ENCODE measurements at regions not wholly inside any gene's neighbourhood (a gene's known extent, or its start where the extent isn't known, plus 50 kb on each side); places are given as distances from the start of the nearest gene placed in this dataset.
"Not testable (repeated sequence)": the region's sequence is repeated elsewhere in the genome, so short reads cannot be mapped to it uniquely, and the experiment has no call there.

GRCh38 chr6:9316831-9317230 is 881.5 kb upstream of the SLC35B3 start:
- FAIRE-seq (no peak), DNase-seq (ENCODE audit: extremely low spot score, insufficient read length, low read depth) (no peak)

DNA sequence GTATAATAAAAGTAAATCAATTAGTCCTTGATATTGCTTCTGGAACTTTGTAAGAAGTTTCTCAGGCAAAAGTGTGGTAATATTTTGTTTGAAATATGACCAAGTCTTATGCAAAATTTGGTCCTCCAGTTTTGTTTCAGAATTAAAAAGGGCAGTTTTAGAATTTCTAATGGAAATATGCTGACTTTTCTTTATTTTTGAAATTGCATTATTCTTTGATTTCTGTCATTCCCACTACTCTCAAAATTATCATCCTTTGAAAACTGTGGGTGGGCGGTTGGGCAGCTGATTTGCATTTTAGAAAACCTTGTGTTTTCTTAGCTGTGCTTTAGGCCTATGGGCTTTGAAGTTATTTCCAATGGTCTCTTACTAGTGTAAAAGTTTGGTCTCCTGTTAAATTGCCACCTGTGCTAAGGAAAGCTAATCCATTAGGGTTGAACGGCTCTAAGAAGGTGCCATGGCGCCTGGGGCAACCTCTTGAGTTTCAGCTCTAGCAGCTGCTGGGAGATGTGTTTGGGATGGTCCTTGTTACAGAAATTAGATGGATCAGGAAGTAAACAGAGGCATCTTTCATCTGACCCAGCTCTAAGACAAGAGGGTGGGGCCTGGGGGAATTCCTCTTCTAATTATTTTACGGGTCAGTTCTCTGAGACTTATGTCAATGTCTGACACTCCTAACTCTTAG is 880.8 kb upstream of the SLC35B3 start:
- FAIRE-seq: no peak
- no peak for DNase-seq (ENCODE audit: extremely low spot score, insufficient read length, low read depth)

GRCh38 chr6:9308284-9308683 is 872.9 kb upstream of the SLC35B3 start:
- no peak for FAIRE-seq
- no peak for DNase-seq (ENCODE audit: extremely low spot score, insufficient read length, low read depth)

- DNase-seq (ENCODE audit: extremely low spot score, insufficient read length, low read depth): no peak
- no peak for FAIRE-seq
Measured at GRCh38 chr6:9307786-9308185, 872.4 kb upstream of the SLC35B3 start.

GRCh38 chr6:9307187-9307586 is 871.8 kb upstream of the SLC35B3 start:
- DNase-seq (ENCODE audit: extremely low spot score, insufficient read length, low read depth) (no peak), FAIRE-seq (no peak)

DNA sequence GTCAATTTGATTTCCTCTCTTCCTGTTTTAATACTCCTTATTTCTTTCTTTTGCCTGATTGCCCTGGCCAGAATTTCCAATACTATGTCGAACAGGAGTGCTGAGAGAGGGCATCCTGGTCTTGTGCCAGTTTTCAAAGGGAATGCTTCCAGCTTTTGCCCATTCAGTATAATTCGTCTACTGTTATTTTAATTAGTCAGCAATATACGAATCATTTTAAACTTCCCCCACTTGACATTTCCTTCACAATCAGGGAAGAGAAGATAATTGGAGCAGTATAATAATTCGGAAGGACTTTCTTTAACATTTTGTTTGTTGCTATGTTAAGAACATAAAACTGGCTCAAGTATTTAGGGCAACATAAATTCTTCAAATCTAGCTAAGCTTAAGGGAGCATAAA is 860.3 kb upstream of the SLC35B3 start:
- no peak for FAIRE-seq
- DNase-seq (ENCODE audit: extremely low spot score, insufficient read length, low read depth): no peak

DNA sequence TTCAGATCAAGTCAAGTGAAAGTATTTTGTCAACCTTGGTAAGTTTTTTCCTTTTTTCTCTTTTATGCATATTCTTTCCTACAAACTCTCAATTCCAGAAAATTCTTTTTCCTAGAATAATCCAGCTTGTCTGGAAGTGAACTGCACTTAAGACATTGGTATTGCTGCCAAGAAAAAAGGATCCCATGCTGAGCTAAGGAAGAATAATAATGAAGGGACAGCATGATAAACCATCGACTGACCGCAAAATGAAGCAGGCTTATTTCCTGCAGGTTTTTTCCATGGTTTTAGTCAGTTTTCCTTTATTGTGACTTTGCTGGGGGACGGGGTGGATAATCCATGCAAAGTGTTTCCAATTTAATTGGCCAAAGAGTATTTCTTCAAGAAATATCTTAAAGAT is 857.6 kb upstream of the SLC35B3 start:
- DNase-seq (ENCODE audit: extremely low spot score, insufficient read length, low read depth) (no peak), FAIRE-seq (no peak)

DNA sequence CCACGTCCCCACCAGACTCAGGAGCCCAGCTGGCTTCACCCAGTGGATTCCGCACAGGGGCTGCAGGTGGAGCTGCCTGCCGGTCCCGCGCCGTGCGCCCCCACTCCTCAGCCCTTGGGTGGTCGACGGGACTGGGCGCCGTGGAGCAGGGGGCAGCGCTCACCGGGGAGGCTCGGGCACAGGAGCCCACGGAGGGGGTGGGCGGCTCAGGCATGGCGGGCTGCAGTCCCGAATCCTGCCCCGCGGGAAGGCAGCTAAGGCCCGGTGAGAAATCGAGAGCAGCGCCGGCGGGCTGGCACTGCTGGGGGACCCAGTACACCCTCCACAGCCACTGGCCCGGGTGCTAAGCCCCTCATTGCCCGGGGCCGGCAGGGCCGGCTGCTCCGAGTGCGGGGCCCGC is 855.0 kb upstream of the SLC35B3 start:
- DNase-seq (ENCODE audit: extremely low spot score, insufficient read length, low read depth); FAIRE-seq: not testable (repeated sequence)

DNA sequence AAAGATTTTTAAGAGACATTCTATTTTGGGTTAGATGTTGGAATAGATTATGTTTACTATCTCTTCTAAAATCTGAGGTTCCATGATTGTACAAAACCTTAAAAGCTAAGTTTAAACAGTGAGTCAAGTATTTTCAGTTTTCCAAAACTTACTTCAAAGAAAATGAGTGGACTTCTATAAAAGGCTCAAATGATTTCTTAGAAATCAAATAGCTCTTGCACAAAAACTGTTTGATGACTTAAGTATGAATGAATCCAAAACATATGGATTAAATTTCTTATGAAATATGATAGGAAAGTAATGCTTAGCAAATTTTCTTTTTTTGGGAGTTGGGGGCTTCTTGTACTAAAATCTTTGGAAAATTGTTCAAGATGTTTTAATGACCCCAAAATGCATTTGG is 837.3 kb upstream of the SLC35B3 start:
- DNase-seq (ENCODE audit: extremely low spot score, insufficient read length, low read depth): no peak
- no peak for FAIRE-seq

DNA sequence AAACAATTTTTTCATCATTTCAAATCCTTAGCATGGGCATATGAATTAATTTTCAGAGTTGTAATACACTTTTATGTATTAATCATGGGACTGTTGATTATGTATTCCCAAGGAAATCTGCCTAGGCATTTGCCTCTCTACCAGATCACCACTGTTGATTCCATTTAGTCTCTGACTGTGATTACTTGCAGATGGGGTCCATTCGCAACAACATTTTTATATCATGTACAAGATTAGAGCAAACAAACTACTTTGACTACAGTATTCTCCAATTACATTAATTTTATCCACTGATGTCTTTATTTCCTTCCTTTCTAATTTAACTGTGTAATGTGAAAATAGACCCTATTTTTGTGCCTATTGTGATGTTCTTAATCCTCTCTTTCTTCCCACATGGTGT is 831.4 kb upstream of the SLC35B3 start:
- FAIRE-seq (no peak), DNase-seq (ENCODE audit: extremely low spot score, insufficient read length, low read depth) (no peak)

DNA sequence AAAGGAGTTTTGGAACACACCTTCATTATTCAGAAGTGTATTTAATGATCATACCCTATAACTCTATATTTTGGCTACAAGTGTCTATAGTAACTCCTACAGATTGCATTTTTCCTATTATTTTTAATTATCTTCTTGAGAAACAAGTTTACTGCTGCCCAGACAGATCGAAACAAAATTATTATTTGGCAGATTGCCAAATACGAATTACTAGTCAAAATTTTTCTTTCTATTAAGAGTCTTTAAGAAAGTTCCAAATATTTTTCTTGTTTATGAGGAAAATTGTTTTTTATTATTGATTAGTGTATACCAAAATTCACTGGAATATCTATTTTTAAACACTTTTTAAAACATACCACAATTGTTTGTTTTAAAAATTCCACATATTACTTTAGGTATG is 821.9 kb upstream of the SLC35B3 start:
- FAIRE-seq (no peak), DNase-seq (ENCODE audit: extremely low spot score, insufficient read length, low read depth) (no peak)

- DNase-seq (ENCODE audit: extremely low spot score, insufficient read length, low read depth) (no peak), FAIRE-seq (no peak)
Measured at GRCh38 chr6:9254251-9254650, 818.9 kb upstream of the SLC35B3 start.

DNA sequence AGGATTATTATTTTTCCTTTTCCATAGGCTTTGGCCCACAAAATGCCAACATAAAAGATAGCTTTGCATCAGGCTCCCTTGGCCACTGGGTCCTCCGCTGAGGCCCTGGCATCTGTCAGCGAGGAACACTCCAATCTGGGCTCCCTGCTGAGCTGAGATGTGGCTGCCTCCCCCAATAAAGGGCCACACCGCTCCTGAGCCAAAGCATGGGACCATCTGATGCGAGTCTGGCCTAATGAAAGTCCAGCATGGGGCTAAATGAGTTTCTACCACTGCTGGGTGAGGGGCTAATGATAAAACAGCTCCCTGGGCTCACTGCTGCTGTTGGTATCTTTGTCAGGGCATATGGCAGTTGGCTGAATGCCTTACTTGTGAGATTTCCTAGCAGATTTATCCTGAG is 817.5 kb upstream of the SLC35B3 start:
- FAIRE-seq (no peak), DNase-seq (ENCODE audit: extremely low spot score, insufficient read length, low read depth) (no peak)

DNA sequence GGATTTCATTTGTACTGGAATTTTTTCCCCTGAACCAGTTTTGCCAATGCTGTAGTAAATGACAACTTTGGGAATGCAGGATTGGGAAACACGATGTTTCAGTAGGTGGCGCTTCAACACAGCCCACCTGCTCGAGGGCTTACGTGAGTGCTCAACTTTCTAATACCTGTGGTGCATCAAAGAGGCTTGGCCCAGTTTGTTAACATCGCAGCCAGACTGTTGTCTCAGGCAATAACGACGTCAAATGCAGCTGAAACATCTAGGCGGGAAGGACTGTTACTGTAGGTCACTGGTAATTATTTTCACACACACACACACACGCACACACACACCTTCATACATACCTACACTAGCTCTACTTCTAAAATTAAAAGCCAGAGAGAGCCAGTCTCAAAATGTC is 815.5 kb upstream of the SLC35B3 start:
- no peak for DNase-seq (ENCODE audit: extremely low spot score, insufficient read length, low read depth)
- FAIRE-seq: no peak

GRCh38 chr6:9248133-9248532 is 812.8 kb upstream of the SLC35B3 start:
- DNase-seq (ENCODE audit: extremely low spot score, insufficient read length, low read depth) (no peak), FAIRE-seq (no peak)

DNA sequence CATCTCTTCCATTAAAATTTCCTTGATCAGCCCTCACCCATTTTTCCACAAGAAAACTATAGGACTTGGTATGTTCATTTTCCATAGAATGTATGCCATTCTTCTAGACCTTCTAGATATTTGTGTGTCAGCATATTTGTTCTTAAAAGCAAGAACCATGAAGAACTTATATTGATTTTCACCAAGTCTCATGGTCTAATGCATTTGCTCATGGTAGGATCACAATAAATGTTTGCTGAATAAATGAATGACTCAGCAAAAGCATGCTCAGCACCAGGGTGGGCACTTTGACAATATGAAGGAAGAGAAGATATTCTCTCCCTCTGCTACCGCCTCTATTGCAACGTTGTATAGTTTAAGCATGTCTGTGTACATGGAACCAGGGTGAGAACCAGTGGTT is 805.5 kb upstream of the SLC35B3 start:
- DNase-seq (ENCODE audit: extremely low spot score, insufficient read length, low read depth) (no peak), FAIRE-seq (no peak)

DNA sequence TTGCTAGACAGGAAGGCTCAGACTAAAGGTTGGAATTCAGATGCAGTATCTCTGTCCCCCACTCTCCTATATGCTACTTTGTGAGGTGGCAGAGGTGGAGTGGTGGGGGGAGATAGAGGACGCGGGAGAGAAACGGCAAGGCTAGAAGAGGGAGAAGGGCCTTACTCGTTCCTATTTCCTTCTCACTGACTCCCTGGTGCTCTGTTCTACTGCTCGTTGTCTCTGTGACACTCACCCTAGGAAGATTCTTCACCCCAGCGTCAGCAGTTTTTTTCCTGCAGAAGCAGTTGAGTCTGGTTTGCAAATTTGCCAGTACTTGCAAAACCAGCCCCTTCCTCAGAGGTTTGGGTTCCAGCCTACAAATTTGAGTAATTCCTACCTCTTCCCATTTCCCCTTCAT is 801.1 kb upstream of the SLC35B3 start:
- DNase-seq (ENCODE audit: extremely low spot score, insufficient read length, low read depth) (no peak), FAIRE-seq (no peak)

DNA sequence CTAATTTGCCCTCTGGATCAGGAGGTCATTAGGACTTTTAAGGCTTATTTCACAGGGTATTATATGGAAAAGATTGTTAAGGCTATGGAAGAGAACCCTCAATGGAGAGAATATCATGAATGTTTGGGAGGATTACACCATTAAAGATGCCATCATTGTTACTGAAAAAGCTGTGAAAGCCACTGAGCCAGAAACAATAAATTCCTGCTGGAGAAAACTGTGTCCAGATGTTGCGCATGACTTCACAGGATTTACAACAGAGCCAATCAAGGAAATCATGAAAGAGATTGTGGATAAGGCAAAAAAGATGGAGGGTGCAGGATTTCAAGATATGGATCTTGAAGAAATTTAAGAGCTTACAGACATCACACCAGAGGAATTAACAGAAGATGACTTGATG is 798.3 kb upstream of the SLC35B3 start:
- DNase-seq (ENCODE audit: extremely low spot score, insufficient read length, low read depth) (no peak), FAIRE-seq (no peak)

GRCh38 chr6:9233226-9233625 is 797.9 kb upstream of the SLC35B3 start:
- no peak for DNase-seq (ENCODE audit: extremely low spot score, insufficient read length, low read depth)
- FAIRE-seq: no peak

GRCh38 chr6:9225441-9225871 is 790.1 kb upstream of the SLC35B3 start:
- DNase-seq (ENCODE audit: extremely low spot score, insufficient read length, low read depth) (no peak), FAIRE-seq (no peak)

GRCh38 chr6:9224539-9224938 is 789.2 kb upstream of the SLC35B3 start:
- FAIRE-seq (no peak), DNase-seq (ENCODE audit: extremely low spot score, insufficient read length, low read depth) (no peak)

DNA sequence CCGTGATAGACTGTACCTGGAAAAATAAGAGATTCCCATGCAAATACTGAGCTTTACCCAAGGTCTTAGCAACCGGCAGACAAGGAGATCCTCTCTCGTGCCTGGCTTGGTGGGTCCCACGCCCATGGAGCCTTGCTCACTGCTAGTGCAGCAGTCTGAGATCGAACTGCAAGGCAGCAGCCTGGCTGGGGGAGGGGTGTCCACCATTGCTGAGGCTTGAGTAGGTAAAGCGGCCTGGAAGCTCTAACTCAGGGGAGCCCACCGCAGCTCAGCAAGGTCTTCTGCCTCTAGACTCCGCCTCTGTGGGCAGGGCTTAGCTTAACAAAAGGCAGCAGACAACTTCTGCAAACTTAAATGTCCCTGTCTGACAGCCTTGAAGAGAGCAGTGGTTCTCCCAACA is 778.4 kb upstream of the SLC35B3 start:
- DNase-seq (ENCODE audit: extremely low spot score, insufficient read length, low read depth); FAIRE-seq: not testable (repeated sequence)

Measured in GM18507 (cell line).